ENCODE measurements at regions not wholly inside any gene's neighbourhood (a gene's known extent, or its start where the extent isn't known, plus 50 kb on each side); places are given as distances from the start of the nearest gene placed in this dataset.

DNA sequence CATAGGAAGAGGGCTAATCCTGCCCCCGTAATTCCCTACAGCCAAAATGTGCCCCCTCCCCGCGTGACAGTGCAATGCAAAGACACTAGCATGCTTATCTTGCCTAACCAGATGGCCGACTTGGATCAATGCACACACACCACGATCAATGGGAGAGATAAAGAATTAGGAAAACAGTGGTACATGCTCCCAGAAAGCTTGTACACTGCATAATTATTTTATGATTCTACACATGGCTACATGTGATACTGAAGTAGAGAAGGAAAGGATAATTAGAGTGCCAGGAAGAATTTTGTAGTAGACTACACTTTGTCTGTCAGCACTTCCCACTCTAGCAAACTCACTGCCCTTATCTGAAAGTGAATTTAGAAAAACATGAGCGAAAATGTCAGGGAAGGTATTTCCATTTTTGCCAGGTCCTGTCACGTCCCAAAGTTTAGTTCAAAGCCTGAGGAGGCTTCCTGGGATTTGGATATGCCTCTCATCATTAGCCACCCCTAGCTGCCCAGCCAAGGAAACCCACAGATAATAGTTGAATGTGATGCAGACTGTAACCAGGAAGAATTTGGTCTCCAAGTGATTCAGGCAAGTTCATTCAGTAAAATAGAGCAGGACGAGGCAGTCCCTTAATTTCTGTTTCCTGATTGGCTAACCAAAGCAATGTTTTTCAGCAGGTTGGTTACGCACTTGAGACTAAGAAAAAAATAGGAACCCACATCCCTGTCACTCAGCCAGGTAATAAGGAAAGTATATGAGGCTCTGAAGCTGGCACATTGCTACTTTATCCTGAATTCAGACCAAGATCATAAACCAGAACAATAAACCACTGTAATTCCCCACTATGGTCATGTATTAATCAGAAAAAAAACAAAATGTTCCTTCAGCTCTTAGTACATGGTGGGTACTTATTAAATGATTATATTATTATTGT lies 199.6 kb upstream of the OTX2 start:
- TF ChIP-seq POLR2AphosphoS5 (IDR thresholded peaks at IDR 0.05) = no peak
- TF ChIP-seq, protein P1, sequence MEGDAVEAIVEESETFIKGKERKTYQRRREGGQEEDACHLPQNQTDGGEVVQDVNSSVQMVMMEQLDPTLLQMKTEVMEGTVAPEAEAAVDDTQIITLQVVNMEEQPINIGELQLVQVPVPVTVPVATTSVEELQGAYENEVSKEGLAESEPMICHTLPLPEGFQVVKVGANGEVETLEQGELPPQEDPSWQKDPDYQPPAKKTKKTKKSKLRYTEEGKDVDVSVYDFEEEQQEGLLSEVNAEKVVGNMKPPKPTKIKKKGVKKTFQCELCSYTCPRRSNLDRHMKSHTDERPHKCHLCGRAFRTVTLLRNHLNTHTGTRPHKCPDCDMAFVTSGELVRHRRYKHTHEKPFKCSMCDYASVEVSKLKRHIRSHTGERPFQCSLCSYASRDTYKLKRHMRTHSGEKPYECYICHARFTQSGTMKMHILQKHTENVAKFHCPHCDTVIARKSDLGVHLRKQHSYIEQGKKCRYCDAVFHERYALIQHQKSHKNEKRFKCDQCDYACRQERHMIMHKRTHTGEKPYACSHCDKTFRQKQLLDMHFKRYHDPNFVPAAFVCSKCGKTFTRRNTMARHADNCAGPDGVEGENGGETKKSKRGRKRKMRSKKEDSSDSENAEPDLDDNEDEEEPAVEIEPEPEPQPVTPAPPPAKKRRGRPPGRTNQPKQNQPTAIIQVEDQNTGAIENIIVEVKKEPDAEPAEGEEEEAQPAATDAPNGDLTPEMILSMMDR (IDR thresholded peaks at IDR 0.05) = no peak

Measured in gastroesophageal sphincter (tissue), 3 donors.